ENCODE measurements at regions not wholly inside any gene's neighbourhood (a gene's known extent, or its start where the extent isn't known, plus 50 kb on each side); places are given as distances from the start of the nearest gene placed in this dataset.

DNA sequence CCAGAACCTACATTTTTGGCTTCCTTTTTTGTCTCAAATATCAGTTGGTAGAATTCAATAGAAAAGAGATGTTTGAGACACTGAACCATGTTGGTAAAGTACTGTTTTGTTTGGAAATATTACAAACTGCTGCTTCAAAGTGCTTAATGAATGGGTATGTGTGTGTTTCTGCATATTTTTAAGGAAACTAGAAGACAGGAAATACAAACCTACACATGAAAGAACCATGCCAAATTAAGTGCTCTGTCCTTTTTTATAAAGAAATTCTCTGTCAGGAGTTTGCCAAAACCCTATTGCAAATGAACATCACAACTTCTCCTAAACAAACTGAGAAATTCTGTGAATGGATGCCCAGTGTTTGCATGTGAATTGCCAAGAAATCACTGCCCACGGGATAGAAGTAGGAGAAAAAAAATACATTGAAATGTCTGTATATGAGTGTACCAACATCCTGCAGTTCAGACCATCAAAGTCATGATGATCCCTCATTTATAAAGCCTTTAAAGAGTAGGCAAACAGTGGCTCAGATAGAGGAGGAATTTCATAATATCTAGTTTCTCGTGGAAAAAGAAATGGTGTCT lies 69.6 kb upstream of the RND3 start:
- TF ChIP-seq, protein P1, sequence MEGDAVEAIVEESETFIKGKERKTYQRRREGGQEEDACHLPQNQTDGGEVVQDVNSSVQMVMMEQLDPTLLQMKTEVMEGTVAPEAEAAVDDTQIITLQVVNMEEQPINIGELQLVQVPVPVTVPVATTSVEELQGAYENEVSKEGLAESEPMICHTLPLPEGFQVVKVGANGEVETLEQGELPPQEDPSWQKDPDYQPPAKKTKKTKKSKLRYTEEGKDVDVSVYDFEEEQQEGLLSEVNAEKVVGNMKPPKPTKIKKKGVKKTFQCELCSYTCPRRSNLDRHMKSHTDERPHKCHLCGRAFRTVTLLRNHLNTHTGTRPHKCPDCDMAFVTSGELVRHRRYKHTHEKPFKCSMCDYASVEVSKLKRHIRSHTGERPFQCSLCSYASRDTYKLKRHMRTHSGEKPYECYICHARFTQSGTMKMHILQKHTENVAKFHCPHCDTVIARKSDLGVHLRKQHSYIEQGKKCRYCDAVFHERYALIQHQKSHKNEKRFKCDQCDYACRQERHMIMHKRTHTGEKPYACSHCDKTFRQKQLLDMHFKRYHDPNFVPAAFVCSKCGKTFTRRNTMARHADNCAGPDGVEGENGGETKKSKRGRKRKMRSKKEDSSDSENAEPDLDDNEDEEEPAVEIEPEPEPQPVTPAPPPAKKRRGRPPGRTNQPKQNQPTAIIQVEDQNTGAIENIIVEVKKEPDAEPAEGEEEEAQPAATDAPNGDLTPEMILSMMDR (IDR thresholded peaks at IDR 0.05), result no peak

DNA sequence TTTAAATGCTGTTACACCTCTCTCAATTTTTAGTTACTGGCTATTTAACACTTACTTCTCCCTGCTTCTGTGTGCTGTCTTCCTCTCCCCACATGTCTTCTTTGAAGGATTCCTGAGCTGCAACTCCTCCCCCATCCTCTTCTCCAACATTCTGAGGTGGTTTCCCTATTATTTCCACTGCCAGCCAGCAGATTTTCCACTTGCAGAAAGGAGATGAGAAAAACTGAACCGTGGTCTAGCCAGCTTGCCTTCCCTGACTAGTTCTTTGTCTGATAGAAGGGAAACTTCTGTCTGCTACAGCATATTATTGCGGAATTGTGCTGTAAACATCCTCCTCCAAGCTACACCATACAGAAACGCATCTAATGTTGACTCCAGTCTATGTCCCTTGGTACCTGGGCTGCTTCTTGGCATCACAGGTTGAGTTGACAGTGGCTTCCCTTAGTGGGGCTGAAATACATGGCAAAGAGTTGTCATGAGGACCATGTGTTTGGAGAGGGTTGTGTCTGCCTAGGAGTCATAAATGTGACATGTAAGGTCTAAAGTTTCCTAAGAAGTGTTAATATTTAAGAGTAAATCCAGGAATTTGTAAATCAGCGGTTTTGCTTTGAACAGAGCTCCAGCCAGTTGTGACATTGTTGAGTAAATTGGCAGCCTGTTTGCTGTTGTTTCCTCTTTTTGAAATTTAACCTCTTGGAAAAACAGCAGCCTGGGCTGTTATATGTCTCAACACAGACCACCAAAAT lies 68.3 kb upstream of the RND3 start:
- TF ChIP-seq, protein P1 (IDR thresholded peaks at IDR 0.05), result no peak

DNA sequence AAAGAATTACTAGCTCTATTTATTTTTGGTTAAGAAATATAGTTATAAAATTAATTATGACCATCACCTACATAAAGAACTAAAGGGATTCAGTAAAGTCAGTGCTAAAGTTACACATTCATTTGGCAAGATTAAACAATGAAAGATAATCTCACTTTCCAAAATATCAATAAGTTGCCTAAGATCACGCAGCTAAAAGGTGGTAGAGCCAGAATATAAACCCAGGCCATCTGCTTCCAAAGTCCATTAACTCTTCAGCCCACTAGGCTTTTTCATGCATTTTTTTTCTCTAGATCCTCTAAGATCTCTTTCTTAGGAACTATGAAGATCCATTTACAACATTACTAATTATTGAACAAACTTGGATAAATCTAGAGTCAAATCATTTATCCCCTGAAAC lies 66.6 kb upstream of the RND3 start:
- TF ChIP-seq, protein P1 (IDR thresholded peaks at IDR 0.05), result no peak

DNA sequence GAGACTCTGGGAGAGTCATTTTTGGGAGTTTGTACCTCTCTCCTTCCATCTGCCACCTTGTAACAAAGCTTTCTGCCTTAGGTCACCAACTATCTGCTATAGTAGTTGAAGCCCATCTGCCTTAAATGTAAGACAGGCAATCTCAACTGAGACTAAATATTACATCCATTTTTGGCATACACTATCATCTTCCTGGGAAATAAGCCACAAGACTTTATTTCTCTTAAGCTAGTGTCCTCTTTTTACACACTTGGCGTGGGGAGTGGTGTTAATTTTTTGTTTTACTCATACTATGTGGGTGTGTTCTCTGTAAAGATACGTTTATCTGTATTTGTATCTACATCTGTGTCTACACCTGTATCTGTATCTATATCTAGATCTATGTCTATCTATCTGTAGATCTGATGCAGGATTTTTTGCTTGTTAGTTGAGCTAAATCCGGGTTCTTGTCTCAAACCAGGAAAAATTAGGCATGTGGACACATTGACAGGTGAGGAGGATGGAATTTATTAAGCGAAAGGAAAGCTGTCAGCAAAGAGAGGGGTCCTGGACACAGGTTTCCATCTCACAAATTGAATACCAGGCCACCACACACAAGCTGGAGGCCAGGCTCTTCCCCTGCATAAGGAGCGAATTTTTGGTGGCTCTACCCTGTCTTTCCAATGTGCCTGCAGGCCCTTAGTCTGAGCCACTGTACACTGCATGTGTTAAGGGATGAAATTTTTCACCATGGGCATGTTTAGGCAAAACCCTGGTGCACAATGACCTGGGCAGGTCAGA lies 64.8 kb upstream of the RND3 start:
- TF ChIP-seq, protein P1 (IDR thresholded peaks at IDR 0.05), result no peak

DNA sequence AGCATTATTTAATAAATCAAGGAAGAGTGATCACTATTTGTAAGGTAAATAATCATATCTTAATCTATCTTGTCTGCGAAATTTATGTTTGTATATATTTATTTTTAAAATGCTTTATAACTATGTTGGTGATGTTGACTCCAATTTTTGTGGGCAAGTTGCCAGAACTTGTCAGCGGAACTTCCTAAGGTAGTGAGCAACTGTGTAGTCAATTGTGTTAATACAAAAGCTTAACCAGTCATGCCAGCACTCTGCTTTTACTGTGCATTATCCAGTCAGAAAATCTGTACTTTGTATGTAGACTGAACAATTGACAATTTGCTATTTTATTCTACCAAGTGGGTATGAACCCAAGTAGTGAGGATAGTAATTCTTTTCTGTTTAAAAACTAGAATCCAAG lies 61.9 kb upstream of the RND3 start:
- TF ChIP-seq, protein P1 (IDR thresholded peaks at IDR 0.05), result no peak

DNA sequence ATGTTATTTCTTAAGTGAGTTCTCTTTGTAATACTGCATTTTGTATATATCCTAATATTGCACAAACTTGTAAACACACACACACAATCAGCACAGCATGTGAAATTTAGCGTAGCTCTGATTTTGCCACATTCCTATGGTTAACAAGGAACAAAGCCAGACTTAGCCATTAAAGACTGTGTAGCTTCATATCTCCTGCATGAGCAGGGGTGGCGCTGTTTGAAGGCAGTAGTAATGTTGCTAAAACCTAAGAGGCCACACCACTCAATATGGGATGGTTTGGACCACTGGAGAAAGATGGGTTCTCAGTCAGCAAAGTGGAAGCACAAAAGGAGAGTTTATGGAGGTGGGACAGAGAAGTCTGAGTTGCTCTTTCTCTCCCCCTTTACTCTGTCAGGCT lies 61.1 kb upstream of the RND3 start:
- TF ChIP-seq, protein P1 (IDR thresholded peaks at IDR 0.05), result peak; percentile 38; the same call in 1 of the 2 replicates

DNA sequence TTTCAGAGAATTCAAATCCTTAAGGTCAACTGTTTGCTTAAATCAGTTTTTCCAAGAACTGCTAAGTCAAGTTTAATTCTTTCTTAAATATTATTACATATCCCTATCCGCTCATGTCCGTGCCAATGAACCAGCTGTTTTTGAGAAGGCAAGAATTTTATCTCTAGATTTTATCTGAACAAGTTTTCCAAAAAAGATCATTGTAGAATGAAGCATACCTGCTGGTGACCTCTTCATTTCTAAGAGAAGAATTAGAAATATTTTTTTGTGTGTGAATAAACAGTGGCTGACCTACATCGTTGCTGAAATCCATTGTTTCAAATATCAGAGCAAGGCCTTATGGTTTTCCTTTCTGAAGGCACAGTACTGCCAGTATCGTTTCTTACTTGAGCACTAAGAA lies 58.4 kb upstream of the RND3 start:
- TF ChIP-seq, protein P1 (IDR thresholded peaks at IDR 0.05), result no peak

Measured in LNCAP (cell line).